ENCODE measurements at regions not wholly inside any gene's neighbourhood (a gene's known extent, or its start where the extent isn't known, plus 50 kb on each side); places are given as distances from the start of the nearest gene placed in this dataset.

GRCh38 chr15:96448923-96449322 is 118.4 kb downstream of the NR2F2 start:
- TF ChIP-seq CTCF (optimal IDR thresholded peaks at IDR 0.05 in 1 of 3, IDR thresholded peaks at IDR 0.05 in 1 of 3, conservative IDR thresholded peaks at IDR 0.05 in 1 of 3; ENCODE audit: extremely low read depth in 1 of 3, insufficient read depth in 2 of 3, low read length in 3 of 3) (no peak), EZH2 (IDR thresholded peaks at IDR 0.05; ENCODE audit: low read length) (no peak)
